GM18517 (cell line): ENCODE measurements at regions not wholly inside any gene's neighbourhood (a gene's known extent, or its start where the extent isn't known, plus 50 kb on each side); places are given as distances from the start of the nearest gene placed in this dataset.

ENCODE experiments used
- ATAC-seq: cut with Tn5 transposase; IDR thresholded peaks from one replicate; pipeline ENCODE4 v1.9.1; 2021; ENCODE audit warnings: mild to moderate bottlenecking, moderate library complexity; ENCODE audit not compliant: unreplicated experiment

DNA sequence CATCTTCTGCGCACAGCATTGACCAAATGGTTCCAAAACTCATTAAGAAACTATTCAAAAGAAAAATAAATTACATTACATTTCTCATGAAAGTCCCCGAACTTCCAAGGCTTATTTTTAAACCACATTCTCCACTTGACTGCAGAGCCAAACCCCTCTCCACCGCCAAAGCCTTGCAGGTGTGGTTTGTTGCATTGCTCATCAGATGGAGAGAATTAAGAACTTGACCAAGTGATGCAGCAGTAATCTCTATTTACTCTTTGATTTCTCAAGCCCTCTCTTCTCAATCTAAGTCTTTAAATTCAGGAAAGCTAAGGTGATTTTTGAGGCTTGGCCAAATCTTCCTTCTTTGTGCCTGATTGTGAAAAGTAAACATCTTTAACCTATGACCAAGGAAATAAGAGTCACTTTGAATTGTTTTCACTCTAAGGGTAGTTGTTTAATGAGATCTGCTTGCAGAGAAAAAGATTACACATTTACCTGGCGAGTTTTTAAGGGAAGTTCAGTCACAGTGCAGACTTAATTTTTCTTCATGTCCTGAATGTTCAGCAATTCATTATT is 290.5 kb upstream of the ITGA1 start:
- no peak for ATAC-seq

DNA sequence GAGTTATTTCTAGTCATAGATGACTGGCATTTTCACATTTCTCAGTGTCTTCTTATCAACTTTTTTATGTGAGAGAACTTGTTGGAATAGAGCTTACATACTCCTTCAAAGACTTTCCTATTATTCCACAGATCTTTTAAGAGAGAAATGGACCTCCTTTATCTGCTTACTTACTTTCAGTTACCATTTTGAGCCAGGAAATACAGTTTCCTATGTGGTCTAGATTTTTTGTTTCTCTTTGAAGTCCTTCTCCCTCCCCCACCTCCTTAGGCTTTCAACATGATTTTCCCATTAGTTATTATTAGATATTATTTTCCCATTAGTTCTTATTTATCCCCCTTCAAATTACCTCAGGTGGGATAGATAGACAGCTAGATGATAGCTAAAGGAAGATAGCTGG is 289.1 kb upstream of the ITGA1 start:
- no peak for ATAC-seq

GRCh38 chr5:52502460-52502999 is 285.2 kb upstream of the ITGA1 start:
- no peak for ATAC-seq

DNA sequence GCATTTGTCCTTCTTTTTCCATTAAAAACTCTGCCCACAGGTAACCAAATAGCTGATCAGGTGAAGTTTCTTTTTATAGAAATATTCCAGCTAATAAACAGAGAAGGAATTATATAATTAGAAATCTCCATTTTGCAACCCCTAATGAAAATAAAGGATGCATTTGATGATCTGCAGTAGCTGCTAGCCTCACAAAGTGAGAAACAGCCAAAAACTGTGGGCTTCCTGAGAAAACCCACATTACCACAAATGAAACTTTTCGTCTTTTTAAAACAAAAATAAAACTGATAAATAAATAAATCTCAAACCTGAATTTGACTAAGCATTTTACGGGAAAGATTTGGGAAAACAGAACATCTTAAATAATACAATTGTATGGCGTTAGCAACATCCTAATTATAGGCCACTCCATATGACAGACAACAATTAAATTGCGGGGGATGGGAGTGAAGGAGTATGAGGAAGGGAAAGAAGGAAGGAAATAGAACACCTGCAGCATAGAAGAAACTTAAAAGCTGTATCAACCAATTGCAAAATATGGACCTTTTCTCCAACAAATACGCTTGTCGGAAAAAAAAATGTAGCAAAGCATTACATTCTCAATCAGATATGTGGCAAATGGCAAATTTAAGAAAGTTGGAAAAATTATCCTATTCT is 283.0 kb upstream of the ITGA1 start:
- no peak for ATAC-seq

DNA sequence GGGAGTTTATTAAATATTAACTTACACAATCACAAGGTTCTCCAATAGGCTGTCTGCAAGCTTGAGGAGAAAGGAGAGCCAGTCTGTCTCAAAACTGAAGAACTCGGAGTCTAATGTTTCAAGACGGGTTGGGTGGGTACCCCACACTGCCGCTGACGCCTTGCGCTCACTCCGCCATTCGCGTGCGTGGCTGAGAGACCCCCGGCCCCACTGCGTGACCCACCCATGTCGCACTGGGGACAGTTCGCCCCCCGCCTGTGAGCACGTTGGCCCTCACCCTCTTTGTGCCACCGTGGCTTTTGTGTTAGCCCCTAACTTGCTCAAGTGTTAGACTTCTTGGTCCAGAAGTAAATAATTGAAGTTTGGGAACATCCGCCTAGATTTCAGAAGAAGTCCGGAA is 270.0 kb upstream of the ITGA1 start:
- ATAC-seq = no peak

DNA sequence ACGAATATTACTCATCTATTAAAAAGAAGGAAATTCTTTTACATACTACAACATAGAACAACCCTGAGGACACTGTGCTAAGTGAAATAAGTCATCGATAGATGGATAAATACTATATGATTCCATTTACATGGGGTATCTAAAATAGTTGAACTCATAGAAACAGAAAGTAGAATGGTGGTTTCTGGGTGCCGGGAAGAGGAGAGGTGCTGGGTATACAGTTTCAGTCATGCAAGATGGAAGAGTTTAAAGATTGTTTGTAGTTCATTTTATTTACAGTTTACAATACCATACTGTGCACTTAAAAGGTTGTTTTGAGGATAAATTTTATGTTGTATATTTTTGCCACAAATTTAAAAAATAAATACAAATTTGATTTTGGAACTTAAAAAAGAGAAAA is 267.5 kb upstream of the ITGA1 start:
- ATAC-seq = no peak

GRCh38 chr5:52521236-52521635 is 266.5 kb upstream of the ITGA1 start:
- no peak for ATAC-seq

DNA sequence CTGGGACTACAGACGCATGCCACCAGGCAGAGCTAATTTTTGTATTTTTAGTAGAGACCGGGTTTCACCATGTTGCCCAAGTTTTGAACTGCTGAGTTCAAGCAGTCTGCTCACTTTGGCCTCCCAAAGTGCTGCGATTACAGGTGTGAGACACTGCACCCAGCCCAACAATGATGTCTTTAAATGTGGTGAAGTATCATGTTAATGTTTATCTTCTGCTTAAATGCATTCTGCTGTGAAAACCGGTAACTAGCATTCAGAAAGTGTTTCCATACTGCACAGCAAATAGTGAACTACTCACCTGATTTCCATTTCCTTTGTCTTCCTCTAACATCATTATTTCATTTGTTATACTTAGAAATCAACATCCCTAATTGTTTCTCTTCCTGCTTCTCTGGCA is 264.0 kb upstream of the ITGA1 start:
- no peak for ATAC-seq

DNA sequence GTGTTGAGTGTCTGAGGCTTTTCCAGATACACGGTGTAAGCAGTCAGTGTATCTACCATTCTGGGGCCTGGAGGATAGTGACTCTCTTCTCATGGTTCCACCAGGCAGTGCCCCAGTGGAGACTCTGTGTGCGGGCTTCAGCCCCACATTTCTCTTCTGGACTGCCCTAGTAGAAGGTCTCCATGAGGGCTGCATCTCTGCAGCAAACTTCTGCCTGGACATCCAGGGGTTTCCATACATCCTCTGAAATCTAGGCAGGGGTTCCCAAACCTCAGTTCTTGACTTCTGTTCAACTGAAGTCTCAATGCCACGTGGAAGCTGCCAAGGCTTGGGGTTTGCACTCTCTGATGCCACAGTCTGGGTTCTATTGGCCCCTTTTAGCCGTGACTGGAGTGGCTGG is 256.6 kb upstream of the ITGA1 start:
- no peak for ATAC-seq

DNA sequence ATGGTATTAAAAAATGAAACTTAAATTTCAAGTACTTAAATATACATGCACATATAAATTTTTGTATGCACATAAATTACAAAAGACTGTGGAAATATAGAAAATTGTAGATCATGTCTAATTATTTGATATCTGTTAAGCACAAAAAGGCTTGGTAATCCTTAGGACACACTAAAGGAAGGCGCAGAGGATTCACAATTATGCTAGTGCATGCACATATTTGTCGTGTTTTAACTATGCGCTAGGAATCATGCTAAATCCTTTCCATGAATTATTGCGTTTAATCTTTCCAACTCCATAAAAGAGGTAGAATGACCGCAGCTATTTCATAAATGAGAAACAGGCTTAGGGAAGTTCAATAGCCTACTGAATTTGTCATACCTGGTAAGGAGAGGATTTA is 244.1 kb upstream of the ITGA1 start:
- no peak for ATAC-seq

- no peak for ATAC-seq
These were observed 243.0 kb upstream of the ITGA1 start for GRCh38 chr5:52544738-52545137.

GRCh38 chr5:52554293-52554692 is 233.4 kb upstream of the ITGA1 start:
- no peak for ATAC-seq

DNA sequence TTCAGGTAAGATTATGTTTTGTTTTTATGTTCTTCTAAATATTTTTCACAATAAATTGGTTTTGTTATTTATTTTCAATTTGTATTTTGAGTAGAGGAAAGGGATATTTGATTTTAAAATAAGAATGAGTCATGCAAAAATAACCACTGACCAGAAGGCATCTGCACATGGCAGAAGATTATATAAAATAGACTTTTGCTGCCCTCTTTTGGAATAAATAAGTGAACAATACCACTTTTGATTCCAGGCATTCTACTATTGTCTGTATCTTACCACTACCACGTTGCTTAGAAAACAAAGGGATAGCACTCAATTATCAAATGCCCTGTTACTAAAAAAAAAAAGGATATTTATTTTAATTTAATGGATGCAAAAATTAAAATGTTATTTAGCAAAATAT is 227.3 kb upstream of the ITGA1 start:
- no peak for ATAC-seq

- ATAC-seq = no peak
These were observed 225.2 kb upstream of the ITGA1 start for GRCh38 chr5:52562473-52562872.

- no peak for ATAC-seq
These were observed 223.1 kb upstream of the ITGA1 start for GRCh38 chr5:52564587-52564986.

DNA sequence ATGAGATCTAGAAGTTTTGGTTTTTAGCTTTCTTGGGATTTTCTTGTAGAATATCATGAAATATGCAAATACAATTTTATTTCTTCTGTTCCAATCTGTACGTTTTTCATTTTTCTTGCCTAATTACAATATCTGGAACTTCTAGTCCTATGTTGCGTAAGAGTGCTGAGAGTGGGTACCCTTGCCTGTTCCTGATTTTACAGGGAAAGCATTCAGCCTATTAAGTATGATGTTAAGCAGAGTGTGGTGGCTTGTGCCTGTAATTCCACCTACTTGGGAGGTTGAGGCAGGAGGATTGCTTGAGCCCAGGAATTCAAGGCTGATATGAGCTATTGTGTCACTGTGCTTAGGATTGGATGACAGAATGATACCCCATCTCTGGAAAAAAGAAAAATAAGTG is 210.2 kb upstream of the ITGA1 start:
- ATAC-seq = no peak

- ATAC-seq = no peak
These were observed 208.3 kb upstream of the ITGA1 start for GRCh38 chr5:52579391-52579790.

DNA sequence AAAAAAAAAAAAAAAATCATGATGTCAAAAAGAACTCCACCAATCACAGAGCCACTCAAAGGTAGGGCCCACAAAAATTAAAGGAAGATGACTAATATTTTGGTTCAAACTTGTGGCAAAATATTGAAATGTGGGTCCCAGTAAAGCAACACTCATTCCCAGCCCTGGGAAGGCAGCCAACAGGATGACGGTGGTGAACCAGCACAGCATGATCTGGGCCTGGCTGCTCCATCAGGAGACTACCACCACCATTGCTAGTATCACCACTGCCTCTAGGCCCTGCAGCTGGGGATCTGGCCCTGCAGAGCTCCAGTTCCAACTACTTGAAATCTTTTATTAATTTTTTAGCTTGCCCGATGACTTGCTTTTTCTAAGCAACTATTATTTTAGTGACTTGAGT is 206.8 kb upstream of the ITGA1 start:
- no peak for ATAC-seq

DNA sequence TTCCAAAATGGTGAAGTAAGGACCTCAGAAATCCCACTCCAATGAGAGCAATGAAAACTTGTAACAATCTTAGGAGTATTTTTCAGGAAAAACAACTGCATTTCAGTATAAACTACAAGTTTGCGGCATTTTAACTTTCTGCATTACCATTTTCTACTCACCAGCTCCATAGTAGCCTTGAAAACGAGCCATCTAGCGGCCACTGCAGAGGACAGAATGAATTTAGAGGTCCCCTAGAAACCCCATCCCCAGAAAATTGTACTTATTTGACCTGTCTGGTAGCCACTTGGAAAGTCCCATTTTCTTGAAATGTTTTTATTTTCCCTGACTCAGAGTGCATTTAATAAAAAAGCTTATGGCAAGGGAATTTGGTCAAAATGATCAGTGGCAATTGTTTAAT is 205.4 kb upstream of the ITGA1 start:
- ATAC-seq = no peak

GRCh38 chr5:52587131-52587530 is 200.6 kb upstream of the ITGA1 start:
- no peak for ATAC-seq

- ATAC-seq = no peak
These were observed 190.1 kb upstream of the ITGA1 start for GRCh38 chr5:52597625-52598024.

DNA sequence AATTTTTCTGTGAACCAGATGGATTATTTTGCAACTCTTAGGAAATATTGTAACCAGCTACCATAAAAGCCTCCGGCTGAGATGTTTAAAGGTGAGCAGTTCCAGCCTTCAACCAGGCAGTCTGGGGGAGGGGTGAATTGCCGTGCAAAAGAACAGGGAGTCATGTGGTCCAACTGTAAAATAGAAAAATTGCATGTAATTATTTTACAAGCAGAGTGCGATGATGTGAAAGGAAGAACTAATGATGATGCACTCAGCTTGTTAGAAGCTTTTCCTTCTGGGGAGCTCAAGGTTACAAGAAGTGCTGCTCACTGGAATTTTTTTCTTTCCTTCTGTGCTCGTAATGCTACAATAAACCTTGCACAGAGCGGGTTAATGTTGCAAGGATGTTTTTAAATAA is 188.7 kb upstream of the ITGA1 start:
- no peak for ATAC-seq
